HepG2 (cell line): ENCODE measurements at regions not wholly inside any gene's neighbourhood (a gene's known extent, or its start where the extent isn't known, plus 50 kb on each side); places are given as distances from the start of the nearest gene placed in this dataset.

Experiments
- AGO1 ChIP-seq: fragments of 200-400 bp; formaldehyde crosslinking; IDR thresholded peaks from 2 replicates; pipeline ENCODE4 v1.6.1; 2017; ENCODE audit warnings: mild to moderate bottlenecking, low read depth, low read length, moderate library complexity; ENCODE audit not compliant: poor library complexity, severe bottlenecking
- ASH2L ChIP-seq: fragments of 300-600, 200-600 bp; sonication (generic); IDR thresholded peaks from 2 replicates; pipeline ENCODE4 v1.7.0; 2017; ENCODE audit warnings: low read depth, mild to moderate bottlenecking, moderate library complexity, mixed read lengths, low read length; ENCODE audit not compliant: insufficient read length
- EED ChIP-seq: sonication (generic); formaldehyde crosslinking; IDR thresholded peaks from 2 replicates; pipeline ENCODE4 v1.5.0; 2020; ENCODE audit warnings: mild to moderate bottlenecking, missing genetic modification reagents
- HCFC1 ChIP-seq: fragments of 150-350 bp; IDR thresholded peaks from 2 replicates; pipeline ENCODE4 v1.6.1; 2014; ENCODE audit warnings: low read depth, low read length
- KAT8 ChIP-seq: IDR thresholded peaks from 2 replicates; pipeline ENCODE4 v1.6.1; 2016; ENCODE audit warnings: missing genetic modification reagents, missing compliant biosample characterization
- MTF2 ChIP-seq: sonication (generic); formaldehyde crosslinking; IDR thresholded peaks from 2 replicates; pipeline ENCODE4 v1.5.0; 2020; ENCODE audit warnings: missing genetic modification reagents, borderline replicate concordance
- PPARG ChIP-seq: conservative IDR thresholded peaks from 2 replicates; pipeline ENCODE4 v1.6.1; 2016; ENCODE audit warnings: missing biosample characterization, missing genetic modification reagents
- RFXANK ChIP-seq: IDR thresholded peaks from 2 replicates; pipeline ENCODE4 v1.6.1; 2016
- SMC3 ChIP-seq: IDR thresholded peaks from 2 replicates; pipeline ENCODE4 v1.6.1; 2011; ENCODE audit warnings: low read length, improper control_type of control experiment
- SSRP1 ChIP-seq: IDR thresholded peaks from 2 replicates; pipeline ENCODE4 v1.6.1; 2016; ENCODE audit warnings: control low read depth
- YEATS4 ChIP-seq: sonication (generic); formaldehyde crosslinking; IDR thresholded peaks from 2 replicates; pipeline ENCODE4 v1.4.0; 2020; ENCODE audit warnings: missing genetic modification reagents, borderline replicate concordance
- ZFY ChIP-seq: sonication (generic); formaldehyde crosslinking; IDR thresholded peaks from 2 replicates; pipeline ENCODE4 v1.4.0; 2020; ENCODE audit warnings: missing genetic modification reagents
- ZMYM3 ChIP-seq: sonication (generic); formaldehyde crosslinking; IDR thresholded peaks from 2 replicates; pipeline ENCODE4 v1.5.1; 2020; ENCODE audit warnings: mild to moderate bottlenecking, missing genetic modification reagents
- ZNF629 ChIP-seq: sonication (generic); formaldehyde crosslinking; conservative IDR thresholded peaks from 2 replicates; pipeline ENCODE4 v1.5.0; 2020; ENCODE audit warnings: missing genetic modification reagents
- TF ChIP-seq, protein P1 (sequence below): sonication (generic); formaldehyde crosslinking; IDR thresholded peaks from 2 replicates; pipeline ENCODE4 v1.8.1; 2023; ENCODE audit warnings: mild to moderate bottlenecking, missing genetic modification reagents, borderline replicate concordance
- TF ChIP-seq, protein P2 (sequence below): sonication (generic); formaldehyde crosslinking; IDR thresholded peaks from 2 replicates; pipeline ENCODE4 v1.5.0; 2020; ENCODE audit warnings: mild to moderate bottlenecking, missing genetic modification reagents, moderate library complexity
- TF ChIP-seq, protein P3 (sequence below): sonication (generic); formaldehyde crosslinking; IDR thresholded peaks from 2 replicates; pipeline ENCODE4 v1.5.1; 2020; ENCODE audit warnings: missing genetic modification reagents, mild to moderate bottlenecking, borderline replicate concordance

DNA sequence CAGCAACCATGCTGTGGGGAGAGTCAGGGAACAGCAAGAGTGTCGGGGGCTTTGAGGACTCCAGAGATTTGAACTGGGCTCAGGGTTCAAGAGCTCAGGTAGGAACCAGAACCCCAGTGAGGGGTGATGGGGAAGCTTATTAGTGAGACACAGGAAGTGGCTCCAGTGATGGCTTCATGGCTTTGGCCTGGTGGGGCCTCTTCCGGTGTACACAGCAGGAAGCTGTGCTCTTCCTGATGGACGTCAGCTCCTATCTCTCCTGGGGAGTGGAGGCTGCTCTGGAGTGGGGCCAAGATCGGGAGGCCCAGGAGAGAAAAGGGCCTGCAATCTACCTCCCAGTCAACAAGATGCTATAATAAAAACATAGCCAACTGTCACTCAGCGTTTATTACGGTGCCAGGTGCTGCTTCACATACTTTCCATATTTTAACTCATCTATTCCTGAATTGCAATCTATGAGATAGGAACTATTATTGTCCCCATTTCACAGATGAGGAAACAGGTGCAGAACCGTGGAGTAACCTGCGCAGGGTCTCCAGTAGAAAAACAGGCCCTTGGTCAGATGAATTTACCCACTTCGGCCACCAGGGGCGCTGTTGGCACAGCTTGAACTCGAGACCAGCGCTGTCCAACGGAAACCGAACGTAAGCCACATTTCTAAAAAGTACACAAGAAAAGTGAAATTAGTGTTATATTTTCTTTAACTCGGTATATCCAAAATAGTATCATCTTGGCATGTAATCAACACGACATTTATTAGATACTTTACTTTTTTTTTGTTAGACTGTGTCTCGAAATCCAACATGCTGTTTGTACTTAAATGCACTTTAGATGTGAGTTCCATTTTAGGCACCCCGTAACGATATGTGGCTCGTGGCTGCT, 63.6 kb upstream of the DLK1 start (continued):
- TF ChIP-seq ZFY (CRISPR knock-in tag) = peak; percentile 64; the same call in 1 of the 2 replicates
- TF ChIP-seq ZNF629 (CRISPR knock-in tag) = peak; percentile 94
- TF ChIP-seq, protein P1, sequence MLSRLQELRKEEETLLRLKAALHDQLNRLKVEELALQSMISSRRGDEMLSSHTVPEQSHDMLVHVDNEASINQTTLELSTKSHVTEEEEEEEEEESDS (CRISPR knock-in tag) = no peak
- no peak for TF ChIP-seq HCFC1
- TF ChIP-seq, protein P2, sequence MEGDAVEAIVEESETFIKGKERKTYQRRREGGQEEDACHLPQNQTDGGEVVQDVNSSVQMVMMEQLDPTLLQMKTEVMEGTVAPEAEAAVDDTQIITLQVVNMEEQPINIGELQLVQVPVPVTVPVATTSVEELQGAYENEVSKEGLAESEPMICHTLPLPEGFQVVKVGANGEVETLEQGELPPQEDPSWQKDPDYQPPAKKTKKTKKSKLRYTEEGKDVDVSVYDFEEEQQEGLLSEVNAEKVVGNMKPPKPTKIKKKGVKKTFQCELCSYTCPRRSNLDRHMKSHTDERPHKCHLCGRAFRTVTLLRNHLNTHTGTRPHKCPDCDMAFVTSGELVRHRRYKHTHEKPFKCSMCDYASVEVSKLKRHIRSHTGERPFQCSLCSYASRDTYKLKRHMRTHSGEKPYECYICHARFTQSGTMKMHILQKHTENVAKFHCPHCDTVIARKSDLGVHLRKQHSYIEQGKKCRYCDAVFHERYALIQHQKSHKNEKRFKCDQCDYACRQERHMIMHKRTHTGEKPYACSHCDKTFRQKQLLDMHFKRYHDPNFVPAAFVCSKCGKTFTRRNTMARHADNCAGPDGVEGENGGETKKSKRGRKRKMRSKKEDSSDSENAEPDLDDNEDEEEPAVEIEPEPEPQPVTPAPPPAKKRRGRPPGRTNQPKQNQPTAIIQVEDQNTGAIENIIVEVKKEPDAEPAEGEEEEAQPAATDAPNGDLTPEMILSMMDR (CRISPR knock-in tag) = peak; percentile 80
- TF ChIP-seq SMC3 = peak; percentile 52; the same call in 1 of the 2 replicates
- no peak for TF ChIP-seq SSRP1 (CRISPR knock-in tag)
- no peak for TF ChIP-seq MTF2
- no peak for TF ChIP-seq RFXANK
- TF ChIP-seq, protein P3, sequence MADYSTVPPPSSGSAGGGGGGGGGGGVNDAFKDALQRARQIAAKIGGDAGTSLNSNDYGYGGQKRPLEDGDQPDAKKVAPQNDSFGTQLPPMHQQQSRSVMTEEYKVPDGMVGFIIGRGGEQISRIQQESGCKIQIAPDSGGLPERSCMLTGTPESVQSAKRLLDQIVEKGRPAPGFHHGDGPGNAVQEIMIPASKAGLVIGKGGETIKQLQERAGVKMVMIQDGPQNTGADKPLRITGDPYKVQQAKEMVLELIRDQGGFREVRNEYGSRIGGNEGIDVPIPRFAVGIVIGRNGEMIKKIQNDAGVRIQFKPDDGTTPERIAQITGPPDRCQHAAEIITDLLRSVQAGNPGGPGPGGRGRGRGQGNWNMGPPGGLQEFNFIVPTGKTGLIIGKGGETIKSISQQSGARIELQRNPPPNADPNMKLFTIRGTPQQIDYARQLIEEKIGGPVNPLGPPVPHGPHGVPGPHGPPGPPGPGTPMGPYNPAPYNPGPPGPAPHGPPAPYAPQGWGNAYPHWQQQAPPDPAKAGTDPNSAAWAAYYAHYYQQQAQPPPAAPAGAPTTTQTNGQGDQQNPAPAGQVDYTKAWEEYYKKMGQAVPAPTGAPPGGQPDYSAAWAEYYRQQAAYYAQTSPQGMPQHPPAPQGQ (CRISPR knock-in tag) = no peak
- no peak for TF ChIP-seq ASH2L
- TF ChIP-seq ZMYM3 (CRISPR knock-in tag) = peak; percentile 17; the same call in 1 of the 2 replicates
- TF ChIP-seq EED (CRISPR knock-in tag) = no peak
- TF ChIP-seq YEATS4 (CRISPR knock-in tag) = peak; percentile 54; the same call in 1 of the 2 replicates
- no peak for TF ChIP-seq AGO1
- TF ChIP-seq KAT8 (CRISPR knock-in tag) = peak; percentile 92
- peak; percentile 48; the same call in 1 of the 2 replicates for TF ChIP-seq PPARG
